ENCODE measurements at regions not wholly inside any gene's neighbourhood (a gene's known extent, or its start where the extent isn't known, plus 50 kb on each side); places are given as distances from the start of the nearest gene placed in this dataset.
A peak's percentile ranks its signal among the peaks of the same experiment; 100 is the strongest.
"Not testable (repeated sequence)": the region's sequence is repeated elsewhere in the genome, so short reads cannot be mapped to it uniquely, and the experiment has no call there.

- DNase-seq = no peak
- Histone ChIP-seq H3K4me1 (ENCODE audit: control insufficient read depth, insufficient read depth, low read length) (peaks cover 7% of the 10 kb centered on the region), H3K27me3 (ENCODE audit: control insufficient read depth, insufficient read depth, low read length) (no peaks in the 10 kb centered on the region), H3K36me3 (ENCODE audit: control insufficient read depth, insufficient read depth, low read length) (no peaks in the 10 kb centered on the region), H3K4me3 (ENCODE audit: low read length) (no peak overlapping the region), H3K27ac (ENCODE audit: low read length) (no peak overlapping the region), H3K9me3 (replicated peaks; ENCODE audit: control insufficient read depth, low read depth, low read length) (no peaks in the 10 kb centered on the region)
- no CpG with 5 or more reads among the region's 1 CpG for WGBS (ENCODE audit: insufficient coverage)
Observed at GRCh38 chr21:35198565-35198964, 149.5 kb upstream of the RUNX1 start.

GRCh38 chr21:35197992-35198431 is 148.9 kb upstream of the RUNX1 start:
- peaks cover 5% of the 10 kb centered on the region for H3K4me1 ChIP-seq (ENCODE audit: control insufficient read depth, insufficient read depth, low read length)
- H3K27ac ChIP-seq (ENCODE audit: low read length) = no peak overlapping the region
- no peaks in the 10 kb centered on the region for H3K27me3 ChIP-seq (ENCODE audit: control insufficient read depth, insufficient read depth, low read length)
- WGBS (ENCODE audit: insufficient coverage) = no CpG with 5 or more reads among the region's 3 CpGs
- no peak overlapping the region for H3K4me3 ChIP-seq (ENCODE audit: low read length)
- peak; percentile 88 for DNase-seq
- no peaks in the 10 kb centered on the region for H3K36me3 ChIP-seq (ENCODE audit: control insufficient read depth, insufficient read depth, low read length)
- no peaks in the 10 kb centered on the region for H3K9me3 ChIP-seq (replicated peaks; ENCODE audit: control insufficient read depth, low read depth, low read length)

DNA sequence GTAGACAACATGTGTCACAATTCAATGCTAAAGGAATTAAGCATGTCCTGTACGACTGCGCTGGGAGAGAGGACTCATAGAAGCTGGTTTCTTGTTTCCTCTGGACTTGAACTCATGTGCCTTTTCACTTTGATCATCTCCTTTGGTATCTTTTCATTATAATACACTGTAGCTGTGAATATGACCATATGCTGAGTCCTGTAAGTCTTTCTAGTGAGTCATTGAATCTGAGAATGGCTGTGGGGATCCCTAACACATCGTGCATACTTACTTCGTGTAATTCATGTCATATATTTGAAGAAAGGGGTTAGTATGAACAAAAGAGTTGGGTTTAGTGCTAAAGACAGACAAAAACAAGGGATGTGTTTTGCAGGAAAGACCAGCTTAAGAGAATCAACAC is 148.1 kb upstream of the RUNX1 start:
- Histone ChIP-seq H3K27ac (ENCODE audit: low read length) (no peak overlapping the region), H3K4me3 (ENCODE audit: low read length) (no peak overlapping the region), H3K9me3 (replicated peaks; ENCODE audit: control insufficient read depth, low read depth, low read length) (no peaks in the 10 kb centered on the region), H3K4me1 (ENCODE audit: control insufficient read depth, insufficient read depth, low read length) (peaks cover 5% of the 10 kb centered on the region), H3K36me3 (ENCODE audit: control insufficient read depth, insufficient read depth, low read length) (no peaks in the 10 kb centered on the region), H3K27me3 (ENCODE audit: control insufficient read depth, insufficient read depth, low read length) (no peaks in the 10 kb centered on the region)
- 100% methylated on average over 1 of the region's 4 CpGs for WGBS (ENCODE audit: insufficient coverage)
- no peak for DNase-seq

- DNase-seq = no peak
- no peaks in the 10 kb centered on the region for H3K36me3 ChIP-seq (ENCODE audit: control insufficient read depth, insufficient read depth, low read length)
Observed at GRCh38 chr21:35196128-35196527, 147.0 kb upstream of the RUNX1 start.

DNA sequence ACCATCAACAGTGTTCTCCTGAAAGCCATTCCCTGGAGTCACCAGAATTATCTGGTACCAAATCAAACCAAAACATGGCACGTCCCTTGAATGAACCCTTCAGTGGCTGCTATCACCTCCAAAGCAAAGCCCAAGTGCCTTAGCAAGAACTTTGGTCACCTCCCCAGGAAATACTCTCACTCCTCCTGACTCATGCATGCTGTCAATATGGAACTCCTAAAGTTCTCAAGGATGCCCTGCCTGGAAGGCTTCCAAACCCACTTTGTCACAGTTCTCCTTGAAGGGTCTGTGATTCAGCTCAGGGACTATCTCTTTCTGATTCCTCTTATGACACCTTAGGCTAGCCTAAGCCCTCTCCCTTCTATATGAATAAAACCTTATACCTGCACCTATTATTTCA is 146.1 kb upstream of the RUNX1 start:
- WGBS (ENCODE audit: insufficient coverage) = 89% methylated on average over 1 of the region's 1 CpG
- Histone ChIP-seq H3K4me3 (ENCODE audit: low read length) (no peak overlapping the region), H3K36me3 (ENCODE audit: control insufficient read depth, insufficient read depth, low read length) (no peaks in the 10 kb centered on the region), H3K4me1 (ENCODE audit: control insufficient read depth, insufficient read depth, low read length) (peaks cover 9% of the 10 kb centered on the region), H3K27ac (ENCODE audit: low read length) (no peak overlapping the region), H3K9me3 (replicated peaks; ENCODE audit: control insufficient read depth, low read depth, low read length) (no peaks in the 10 kb centered on the region), H3K27me3 (ENCODE audit: control insufficient read depth, insufficient read depth, low read length) (no peaks in the 10 kb centered on the region)
- no peak for DNase-seq

More at GRCh38 chr21:35196128-35196527, 147.0 kb upstream of the RUNX1 start:
- WGBS (ENCODE audit: insufficient coverage) = 93% methylated on average over 3 of the region's 5 CpGs
- H3K4me1 ChIP-seq (ENCODE audit: control insufficient read depth, insufficient read depth, low read length) = peaks cover 6% of the 10 kb centered on the region
- H3K27me3 ChIP-seq (ENCODE audit: control insufficient read depth, insufficient read depth, low read length) = no peaks in the 10 kb centered on the region
- no peaks in the 10 kb centered on the region for H3K9me3 ChIP-seq (replicated peaks; ENCODE audit: control insufficient read depth, low read depth, low read length)
- no peak overlapping the region for H3K27ac ChIP-seq (ENCODE audit: low read length)
- no peak overlapping the region for H3K4me3 ChIP-seq (ENCODE audit: low read length)

- Histone ChIP-seq H3K4me1 (ENCODE audit: control insufficient read depth, insufficient read depth, low read length) (peaks cover 7% of the 10 kb centered on the region), H3K9me3 (replicated peaks; ENCODE audit: control insufficient read depth, low read depth, low read length) (no peaks in the 10 kb centered on the region), H3K27ac (ENCODE audit: low read length) (no peak overlapping the region), H3K36me3 (ENCODE audit: control insufficient read depth, insufficient read depth, low read length) (no peaks in the 10 kb centered on the region), H3K4me3 (ENCODE audit: low read length) (no peak overlapping the region), H3K27me3 (ENCODE audit: control insufficient read depth, insufficient read depth, low read length) (no peaks in the 10 kb centered on the region)
- no peak for DNase-seq
Observed at GRCh38 chr21:35191754-35192153, 142.7 kb upstream of the RUNX1 start.

DNA sequence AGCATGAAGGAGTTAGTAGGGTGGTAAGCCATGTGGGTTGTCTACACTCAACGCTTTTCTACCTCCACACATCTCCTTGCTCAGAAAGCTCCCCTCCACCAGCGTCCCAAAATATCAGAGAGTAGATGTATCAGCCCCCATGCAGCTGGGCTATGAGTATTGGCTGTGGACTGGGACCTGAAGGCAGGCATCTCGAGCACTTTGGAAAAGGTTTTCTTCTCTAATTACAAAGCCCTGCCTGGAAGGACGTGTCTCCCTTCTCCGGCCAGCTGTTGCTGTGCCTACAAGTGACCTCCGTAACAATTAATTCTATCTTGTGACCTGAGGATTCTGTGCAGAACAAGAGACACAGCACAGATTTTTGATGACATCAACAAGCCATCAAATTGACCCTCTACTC is 142.0 kb upstream of the RUNX1 start:
- Histone ChIP-seq H3K9me3 (replicated peaks; ENCODE audit: control insufficient read depth, low read depth, low read length) (no peaks in the 10 kb centered on the region), H3K4me1 (ENCODE audit: control insufficient read depth, insufficient read depth, low read length) (peaks cover 7% of the 10 kb centered on the region), H3K4me3 (ENCODE audit: low read length) (no peak overlapping the region), H3K27me3 (ENCODE audit: control insufficient read depth, insufficient read depth, low read length) (no peaks in the 10 kb centered on the region), H3K27ac (ENCODE audit: low read length) (no peak overlapping the region), H3K36me3 (ENCODE audit: control insufficient read depth, insufficient read depth, low read length) (no peaks in the 10 kb centered on the region)
- 74% methylated on average over 4 of the region's 6 CpGs for WGBS (ENCODE audit: insufficient coverage)
- no peak for DNase-seq

GRCh38 chr21:35190201-35190701 is 141.1 kb upstream of the RUNX1 start:
- Histone ChIP-seq H3K27me3 (ENCODE audit: control insufficient read depth, insufficient read depth, low read length) (no peaks in the 10 kb centered on the region), H3K9me3 (replicated peaks; ENCODE audit: control insufficient read depth, low read depth, low read length) (no peaks in the 10 kb centered on the region), H3K27ac (ENCODE audit: low read length) (no peak overlapping the region), H3K36me3 (ENCODE audit: control insufficient read depth, insufficient read depth, low read length) (no peaks in the 10 kb centered on the region), H3K4me1 (ENCODE audit: control insufficient read depth, insufficient read depth, low read length) (peaks cover 7% of the 10 kb centered on the region), H3K4me3 (ENCODE audit: low read length) (no peak overlapping the region)
- peak; percentile 25 for DNase-seq
- WGBS (ENCODE audit: insufficient coverage) = no CpG with 5 or more reads among the region's 5 CpGs

DNA sequence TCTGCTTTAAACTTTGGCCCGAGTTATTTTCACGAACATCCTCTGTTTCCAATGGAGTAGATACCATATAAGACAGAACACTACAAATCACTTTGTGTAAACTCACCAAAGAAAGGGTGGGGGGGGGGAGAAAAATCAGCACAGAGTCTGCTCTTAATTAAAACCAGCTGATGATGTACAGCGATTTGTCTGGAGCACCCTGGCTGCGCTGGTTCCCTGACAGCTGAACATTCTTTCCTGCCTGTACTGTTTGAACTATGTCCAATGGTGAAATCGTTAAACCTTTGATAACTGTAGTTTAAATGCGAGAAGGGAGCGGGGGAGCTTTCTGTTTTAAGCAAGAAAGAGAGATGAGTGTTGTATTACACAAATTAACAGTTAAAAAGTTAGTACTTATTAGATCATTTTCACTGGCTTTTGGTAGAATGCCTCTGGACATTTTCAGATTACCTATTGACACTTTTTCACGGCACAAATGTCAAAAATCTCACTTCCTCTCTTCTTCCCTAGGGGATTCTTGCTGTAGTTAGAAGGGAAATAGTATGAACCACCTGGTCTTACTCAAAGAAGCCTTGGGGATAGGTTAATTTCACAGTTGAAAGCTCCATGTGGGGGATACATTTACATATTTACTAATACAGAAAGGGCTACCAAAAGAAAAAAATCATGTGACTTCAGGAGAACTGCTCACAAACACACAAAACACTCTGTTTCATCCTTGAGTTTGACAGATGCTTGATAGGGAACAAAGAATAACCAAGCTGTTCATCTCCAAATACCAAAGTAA is 140.2 kb upstream of the RUNX1 start:
- H3K36me3 ChIP-seq (ENCODE audit: control insufficient read depth, insufficient read depth, low read length) = no peaks in the 10 kb centered on the region
- H3K27me3 ChIP-seq (ENCODE audit: control insufficient read depth, insufficient read depth, low read length) = no peaks in the 10 kb centered on the region
- no peak overlapping the region for H3K27ac ChIP-seq (ENCODE audit: low read length)
- no peaks in the 10 kb centered on the region for H3K9me3 ChIP-seq (replicated peaks; ENCODE audit: control insufficient read depth, low read depth, low read length)
- 8% methylated on average over 2 of the region's 8 CpGs for WGBS (ENCODE audit: insufficient coverage)
- H3K4me3 ChIP-seq (ENCODE audit: low read length) = no peak overlapping the region
- H3K4me1 ChIP-seq (ENCODE audit: control insufficient read depth, insufficient read depth, low read length) = peaks cover 7% of the 10 kb centered on the region
- DNase-seq = peak; percentile 77

- WGBS (ENCODE audit: insufficient coverage) = 60% methylated on average over 1 of the region's 2 CpGs
- H3K4me1 ChIP-seq (ENCODE audit: control insufficient read depth, insufficient read depth, low read length); DNase-seq; H3K4me3 ChIP-seq (ENCODE audit: low read length); H3K36me3 ChIP-seq (ENCODE audit: control insufficient read depth, insufficient read depth, low read length); H3K9me3 ChIP-seq (replicated peaks; ENCODE audit: control insufficient read depth, low read depth, low read length); H3K27me3 ChIP-seq (ENCODE audit: control insufficient read depth, insufficient read depth, low read length); H3K27ac ChIP-seq (ENCODE audit: low read length): not testable (repeated sequence)
Observed at GRCh38 chr21:35183389-35183788, 134.3 kb upstream of the RUNX1 start.
